Activated CD4-positive, alpha-beta T cell treated with anti-CD3 and anti-CD28 coated beads, Interleukin-10, Interleukin-2, amounts not matched to agents 100 ng/mL and 50 ng/mL, durations not matched to agents 16 hours and 8 hours (primary cell): ENCODE measurements at regions not wholly inside any gene's neighbourhood (a gene's known extent, or its start where the extent isn't known, plus 50 kb on each side); places are given as distances from the start of the nearest gene placed in this dataset.
"Not testable (repeated sequence)": the region's sequence is repeated elsewhere in the genome, so short reads cannot be mapped to it uniquely, and the experiment has no call there.

ENCODE experiments used
- DNase-seq: peaks from one replicate; pipeline ENCODE4 v3.0.0-alpha.2; 2020

DNA sequence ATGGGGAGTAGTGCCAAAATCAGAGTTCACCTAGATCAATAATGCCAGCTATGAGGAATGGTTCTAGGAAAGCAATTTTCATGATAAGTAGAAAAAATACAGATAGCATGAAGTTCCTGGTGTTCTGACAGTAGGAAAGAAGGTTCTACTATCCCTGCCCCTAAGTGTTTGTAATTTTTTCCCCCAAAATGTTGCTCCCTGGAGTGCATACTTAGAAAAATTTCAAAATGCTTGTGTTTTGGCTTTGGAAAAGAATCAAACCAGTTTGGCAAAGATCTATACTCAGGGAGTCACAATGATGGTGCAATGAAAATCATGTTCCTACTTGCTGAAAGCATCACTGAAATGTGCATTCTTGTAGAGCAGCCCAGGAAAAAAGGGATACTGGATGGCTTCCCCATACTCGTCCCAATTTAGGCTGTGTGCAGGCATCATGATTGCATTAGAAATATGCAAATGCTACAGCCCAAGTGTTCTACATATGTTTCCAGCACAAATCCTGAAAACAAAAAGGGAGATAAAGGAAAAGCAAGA lies 74.7 kb downstream of the LPAR4 start:
- no peak for DNase-seq

DNA sequence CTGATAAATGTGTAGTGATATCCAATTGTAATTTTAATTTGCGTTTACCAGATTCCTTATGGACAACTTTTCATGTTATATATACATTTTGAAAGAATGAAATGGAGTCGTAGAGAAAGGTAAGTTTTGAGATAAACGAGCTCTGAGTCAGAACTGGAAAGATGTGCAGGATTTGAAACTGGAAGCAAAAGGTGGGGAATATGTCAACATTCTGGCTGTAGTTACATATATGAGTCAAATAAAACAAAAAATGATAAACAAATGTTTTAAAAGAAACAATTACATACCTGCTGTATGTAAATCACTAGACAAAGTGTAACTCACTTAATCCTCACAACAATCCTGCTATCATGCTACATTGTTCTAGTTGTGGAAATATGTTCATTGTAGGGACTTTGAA lies 84.0 kb downstream of the LPAR4 start:
- peak; percentile 26 for DNase-seq

DNA sequence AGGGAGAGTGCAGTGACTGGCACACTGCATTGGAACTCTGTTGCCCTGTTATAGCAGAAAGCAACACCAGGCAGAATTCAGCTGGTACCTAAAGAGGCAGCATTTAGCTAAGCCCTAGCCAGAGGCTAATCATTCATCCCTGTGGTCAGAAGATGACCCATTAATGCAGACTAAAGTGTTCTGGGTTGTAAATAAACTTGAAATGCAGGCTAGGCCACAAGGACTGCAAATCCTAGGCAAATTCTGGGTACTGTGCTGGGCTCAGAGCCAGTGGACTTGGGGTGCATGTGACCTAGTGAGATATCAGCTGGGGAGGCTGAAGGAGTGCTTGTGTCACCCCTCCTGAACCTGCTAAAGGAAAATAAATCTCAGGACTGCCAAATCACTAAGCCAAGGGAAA lies 91.2 kb downstream of the LPAR4 start:
- DNase-seq: no peak

DNA sequence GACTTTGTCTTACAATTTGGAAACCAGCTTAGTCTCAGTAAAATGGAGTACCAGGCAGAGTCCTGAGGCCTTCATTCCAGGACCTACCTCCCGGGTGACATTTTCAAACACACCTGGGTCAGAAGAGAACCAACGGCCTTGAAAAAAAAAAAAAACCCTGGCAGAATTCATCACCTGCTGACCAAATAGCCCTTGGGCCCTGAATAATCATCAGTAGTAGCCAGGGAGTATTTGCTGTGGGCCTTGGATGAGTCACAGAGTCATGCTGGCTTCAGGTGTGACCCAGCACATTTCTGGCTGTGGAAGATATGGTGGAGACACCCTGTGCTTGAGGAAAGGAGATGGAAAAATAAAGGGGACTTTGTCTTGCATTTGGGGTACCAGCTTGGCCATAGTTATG lies 92.2 kb downstream of the LPAR4 start:
- no peak for DNase-seq

DNA sequence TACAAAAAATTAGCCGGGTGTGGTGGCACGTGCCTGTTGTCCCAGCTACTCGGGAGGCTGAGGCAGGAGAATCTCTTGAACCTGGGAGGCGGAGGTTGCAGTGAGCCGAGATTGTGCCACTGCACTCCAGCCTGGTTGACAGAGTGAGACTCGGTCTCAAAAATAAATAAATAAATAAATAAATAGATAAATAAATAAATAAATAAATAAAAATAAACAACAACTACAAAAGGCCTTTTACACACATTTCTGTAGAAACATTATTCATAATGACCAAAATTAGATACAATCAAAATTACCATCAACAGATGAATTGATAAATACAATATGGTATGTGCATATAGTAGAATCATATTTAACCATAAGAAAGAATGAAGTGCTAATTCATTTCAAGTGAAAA lies 96.7 kb downstream of the LPAR4 start:
- DNase-seq: not testable (repeated sequence)

DNA sequence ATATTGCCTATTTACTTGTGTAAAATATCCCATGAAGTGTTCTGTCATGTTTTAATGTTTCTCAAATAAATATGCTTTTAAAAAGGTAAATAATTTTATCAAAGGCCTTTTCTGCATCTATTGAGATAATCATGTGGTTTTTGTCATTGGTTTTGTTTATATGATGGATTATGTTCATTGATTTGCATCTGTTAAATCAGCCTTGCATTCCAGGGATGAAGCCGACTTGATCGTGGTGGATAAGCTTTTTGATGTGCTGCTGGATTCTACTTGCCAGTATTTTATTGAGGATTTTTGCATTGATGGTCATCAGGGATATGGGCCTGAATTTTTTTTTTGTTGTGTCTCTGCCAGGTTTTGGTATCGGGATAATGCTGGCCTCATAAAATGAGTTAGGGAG lies 63.9 kb upstream of the P2RY10 start:
- not testable (repeated sequence) for DNase-seq

DNA sequence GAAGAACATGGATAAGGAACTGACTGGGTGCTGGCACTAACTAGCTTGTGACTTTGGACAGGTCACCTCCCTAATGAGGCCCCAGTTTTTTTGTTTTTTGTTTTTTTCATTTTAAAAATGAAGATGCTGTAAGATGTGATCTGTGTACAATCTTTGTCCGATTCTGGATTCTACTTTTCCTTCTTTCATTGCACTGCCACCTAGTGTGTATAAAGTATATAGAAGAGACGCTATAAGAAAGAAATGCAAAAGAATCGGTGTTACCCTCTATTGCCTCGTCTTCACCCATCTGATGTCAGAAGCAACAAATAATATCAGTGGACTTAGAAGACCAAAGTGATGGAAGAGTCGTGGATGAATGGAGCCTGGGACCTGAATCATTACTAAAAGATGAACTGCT lies 58.6 kb upstream of the P2RY10 start:
- peak; percentile 22 for DNase-seq
